Ishikawa (cell line): ENCODE measurements at regions not wholly inside any gene's neighbourhood (a gene's known extent, or its start where the extent isn't known, plus 50 kb on each side); places are given as distances from the start of the nearest gene placed in this dataset.

Source experiments
- CEBPB ChIP-seq: IDR thresholded peaks from 2 replicates; pipeline ENCODE4 v1.6.1; 2012
- EGR1 ChIP-seq: IDR thresholded peaks from 2 replicates; pipeline ENCODE4 v1.6.1; 2012
- EP300 ChIP-seq: IDR thresholded peaks from 2 replicates; pipeline ENCODE4 v1.6.1; 2012; ENCODE audit warnings: borderline replicate concordance
- MAX ChIP-seq: IDR thresholded peaks from 2 replicates; pipeline ENCODE4 v1.6.1; 2012
- RAD21 ChIP-seq: IDR thresholded peaks from 2 replicates; pipeline ENCODE4 v1.6.1; 2012; ENCODE audit warnings: low read depth
- TAF1 ChIP-seq: IDR thresholded peaks from 2 replicates; pipeline ENCODE4 v1.6.1; 2012; ENCODE audit warnings: low read depth, mild to moderate bottlenecking
- TCF12 ChIP-seq: IDR thresholded peaks from 2 replicates; pipeline ENCODE4 v1.6.1; 2012; ENCODE audit warnings: low read depth
- TEAD4 ChIP-seq: IDR thresholded peaks from 2 replicates; pipeline ENCODE4 v1.6.1; 2012
- USF1 ChIP-seq: IDR thresholded peaks from 2 replicates; pipeline ENCODE4 v1.6.1; 2012
- TF ChIP-seq, protein P1 (sequence below): IDR thresholded peaks from 2 replicates; pipeline ENCODE4 v1.6.1; 2012; ENCODE audit warnings: low read depth, mild to moderate bottlenecking

DNA sequence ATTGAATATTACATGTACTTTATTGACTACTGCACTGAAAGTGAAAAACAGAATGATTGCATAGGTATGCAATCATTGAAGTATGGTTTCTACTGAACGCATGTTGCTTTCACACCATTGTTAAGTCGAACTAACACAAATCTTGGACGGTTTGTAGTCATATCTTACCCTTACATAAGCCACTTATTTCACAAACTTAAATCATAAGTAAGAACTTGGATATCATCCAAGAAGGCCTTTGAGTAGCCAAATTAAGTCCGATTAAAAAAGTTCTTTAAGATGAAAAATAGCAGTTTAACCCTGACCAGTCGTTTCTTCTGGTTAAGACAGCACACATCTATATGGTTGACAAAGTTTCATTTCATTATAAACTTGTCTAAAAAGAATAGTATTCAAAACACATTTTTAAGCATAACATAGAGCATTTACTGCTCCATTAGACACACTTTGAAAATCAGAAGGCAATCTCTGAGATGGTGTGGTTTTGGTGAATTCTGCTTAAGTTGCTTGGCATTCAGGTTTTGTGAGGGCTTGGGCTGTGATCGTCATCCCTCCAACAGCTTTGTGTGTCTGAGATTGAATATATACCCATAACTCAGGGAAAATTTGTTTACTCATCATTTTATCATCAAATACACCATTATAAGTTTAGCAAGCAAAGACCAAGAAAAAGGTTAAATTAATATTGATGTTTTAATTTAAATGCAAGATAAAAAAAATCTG lies 92.2 kb downstream of the NFKBIZ start:
- TF ChIP-seq TAF1 = no peak
- no peak for TF ChIP-seq RAD21
- TF ChIP-seq TEAD4 = no peak
- no peak for TF ChIP-seq USF1
- no peak for TF ChIP-seq TCF12
- TF ChIP-seq EGR1 = no peak
- TF ChIP-seq EP300 = no peak
- no peak for TF ChIP-seq MAX
- no peak for TF ChIP-seq CEBPB
- TF ChIP-seq, protein P1, sequence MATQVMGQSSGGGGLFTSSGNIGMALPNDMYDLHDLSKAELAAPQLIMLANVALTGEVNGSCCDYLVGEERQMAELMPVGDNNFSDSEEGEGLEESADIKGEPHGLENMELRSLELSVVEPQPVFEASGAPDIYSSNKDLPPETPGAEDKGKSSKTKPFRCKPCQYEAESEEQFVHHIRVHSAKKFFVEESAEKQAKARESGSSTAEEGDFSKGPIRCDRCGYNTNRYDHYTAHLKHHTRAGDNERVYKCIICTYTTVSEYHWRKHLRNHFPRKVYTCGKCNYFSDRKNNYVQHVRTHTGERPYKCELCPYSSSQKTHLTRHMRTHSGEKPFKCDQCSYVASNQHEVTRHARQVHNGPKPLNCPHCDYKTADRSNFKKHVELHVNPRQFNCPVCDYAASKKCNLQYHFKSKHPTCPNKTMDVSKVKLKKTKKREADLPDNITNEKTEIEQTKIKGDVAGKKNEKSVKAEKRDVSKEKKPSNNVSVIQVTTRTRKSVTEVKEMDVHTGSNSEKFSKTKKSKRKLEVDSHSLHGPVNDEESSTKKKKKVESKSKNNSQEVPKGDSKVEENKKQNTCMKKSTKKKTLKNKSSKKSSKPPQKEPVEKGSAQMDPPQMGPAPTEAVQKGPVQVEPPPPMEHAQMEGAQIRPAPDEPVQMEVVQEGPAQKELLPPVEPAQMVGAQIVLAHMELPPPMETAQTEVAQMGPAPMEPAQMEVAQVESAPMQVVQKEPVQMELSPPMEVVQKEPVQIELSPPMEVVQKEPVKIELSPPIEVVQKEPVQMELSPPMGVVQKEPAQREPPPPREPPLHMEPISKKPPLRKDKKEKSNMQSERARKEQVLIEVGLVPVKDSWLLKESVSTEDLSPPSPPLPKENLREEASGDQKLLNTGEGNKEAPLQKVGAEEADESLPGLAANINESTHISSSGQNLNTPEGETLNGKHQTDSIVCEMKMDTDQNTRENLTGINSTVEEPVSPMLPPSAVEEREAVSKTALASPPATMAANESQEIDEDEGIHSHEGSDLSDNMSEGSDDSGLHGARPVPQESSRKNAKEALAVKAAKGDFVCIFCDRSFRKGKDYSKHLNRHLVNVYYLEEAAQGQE = no peak
